ENCODE measurements at regions not wholly inside any gene's neighbourhood (a gene's known extent, or its start where the extent isn't known, plus 50 kb on each side); places are given as distances from the start of the nearest gene placed in this dataset.

DNA sequence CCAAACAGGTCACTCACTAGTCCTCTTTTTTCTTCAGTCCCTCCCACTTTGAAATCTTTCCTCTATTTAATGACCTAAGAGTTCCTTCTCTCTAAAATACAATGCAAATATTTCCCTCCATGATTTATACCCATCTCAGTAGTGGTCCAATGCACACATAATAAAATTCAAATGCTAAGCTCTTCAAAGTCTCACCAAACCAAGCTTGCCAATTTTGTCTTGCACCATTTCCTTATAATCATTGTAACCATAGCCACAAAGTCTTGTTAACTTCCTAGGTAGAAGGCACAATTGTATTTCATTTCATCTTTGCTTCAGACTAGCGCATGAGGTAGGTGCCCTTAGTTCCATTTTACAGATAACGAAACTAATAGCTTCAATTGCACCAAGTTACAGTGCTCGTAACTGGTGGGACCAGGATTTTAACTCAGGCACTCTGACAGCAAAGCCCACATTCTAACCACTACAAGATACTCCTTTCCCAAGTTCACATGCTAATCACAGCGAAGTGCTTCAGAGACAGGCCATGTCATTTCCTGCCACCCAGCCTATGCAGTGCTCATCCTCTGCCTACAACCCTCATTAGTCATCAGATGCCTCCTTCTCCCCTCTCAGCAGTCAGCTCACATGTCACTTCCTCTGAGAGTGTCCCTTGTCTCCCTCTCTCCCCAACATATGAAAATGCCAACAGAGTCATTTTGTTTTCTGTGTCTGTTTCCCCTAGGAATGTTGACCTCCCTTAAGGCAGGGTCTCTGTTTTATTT, 66.9 kb upstream of the PPARGC1A start:
- CTCF ChIA-PET (ENCODE audit: partially characterized antibody) = interaction anchor here (0.6 to 2.9 kb wide), 5 partner anchors 9 to 61 kb away, joined by 3 to 17 read pairs (median 5); no protein-coding TSS in a partner anchor
- no peak for TF ChIP-seq JUND (IDR thresholded peaks at IDR 0.05; ENCODE audit: low read length)
- TF ChIP-seq JUN (IDR thresholded peaks at IDR 0.05; ENCODE audit: low read depth, low read length) = no peak
- no peak for TF ChIP-seq CTBP2 (IDR thresholded peaks at IDR 0.05; ENCODE audit: borderline replicate concordance, insufficient read depth, insufficient read length, low read length)
- no peak for TF ChIP-seq CHD2 (IDR thresholded peaks at IDR 0.05; ENCODE audit: low read length)
- TF ChIP-seq FOSL1 (IDR thresholded peaks at IDR 0.05; ENCODE audit: insufficient read depth, low read depth, low read length) = no peak
- TF ChIP-seq, protein P1, sequence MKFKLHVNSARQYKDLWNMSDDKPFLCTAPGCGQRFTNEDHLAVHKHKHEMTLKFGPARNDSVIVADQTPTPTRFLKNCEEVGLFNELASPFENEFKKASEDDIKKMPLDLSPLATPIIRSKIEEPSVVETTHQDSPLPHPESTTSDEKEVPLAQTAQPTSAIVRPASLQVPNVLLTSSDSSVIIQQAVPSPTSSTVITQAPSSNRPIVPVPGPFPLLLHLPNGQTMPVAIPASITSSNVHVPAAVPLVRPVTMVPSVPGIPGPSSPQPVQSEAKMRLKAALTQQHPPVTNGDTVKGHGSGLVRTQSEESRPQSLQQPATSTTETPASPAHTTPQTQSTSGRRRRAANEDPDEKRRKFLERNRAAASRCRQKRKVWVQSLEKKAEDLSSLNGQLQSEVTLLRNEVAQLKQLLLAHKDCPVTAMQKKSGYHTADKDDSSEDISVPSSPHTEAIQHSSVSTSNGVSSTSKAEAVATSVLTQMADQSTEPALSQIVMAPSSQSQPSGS (IDR thresholded peaks at IDR 0.05; ENCODE audit: low read length) = no peak
- no peak for TF ChIP-seq RAD21 (IDR thresholded peaks at IDR 0.05 in 1 of 2, conservative IDR thresholded peaks at IDR 0.05 in 1 of 2; ENCODE audit: low read depth in 2 of 2, low read length in 2 of 2)
- no peak for TF ChIP-seq HDAC6 (IDR thresholded peaks at IDR 0.05; ENCODE audit: low read depth, low read length)
- TF ChIP-seq CREB1 (IDR thresholded peaks at IDR 0.05) = no peak
- TF ChIP-seq NANOG (IDR thresholded peaks at IDR 0.05; ENCODE audit: insufficient read depth, low read depth, low read length, poor library complexity, severe bottlenecking) = no peak
- TF ChIP-seq CHD1 (IDR thresholded peaks at IDR 0.05; ENCODE audit: low read depth, low read length) = no peak

More for the DNA sequence above, 66.9 kb upstream of the PPARGC1A start:
- Histone ChIP-seq H3K79me2 (ENCODE audit: control insufficient read depth in 1 of 2, insufficient read depth in 2 of 2, low read length in 2 of 2) (no peaks in the 10 kb centered on the region), H3K27ac (ENCODE audit: low read depth, low read length) (no peak overlapping the region), H2BK12ac (ENCODE audit: low read depth, low read length) (no peak overlapping the region), H3K56ac (replicated peaks; ENCODE audit: insufficient read length, low read depth, low read length) (no peak overlapping the region), H2BK5ac (ENCODE audit: low read depth, low read length) (no peak overlapping the region), H2BK20ac (ENCODE audit: low read length) (no peak overlapping the region), H3K27me3 (replicated peaks in 1 of 4; ENCODE audit: control insufficient read depth in 3 of 4, extremely low read depth in 1 of 4, insufficient read depth in 3 of 4, low read length in 3 of 4) (no peaks in the 10 kb centered on the region), H3K4me3 (ENCODE audit: extremely low read depth in 1 of 4, insufficient read depth in 2 of 4, low read depth in 3 of 4, low read length in 4 of 4) (no peak overlapping the region), H3K23ac (ENCODE audit: insufficient read length) (no peak overlapping the region), H2AK5ac (ENCODE audit: low read depth, low read length) (0 out of 2 replicates have a peak overlapping the region, but pooled peaks have one; percentile 56), H3K4ac (replicated peaks; ENCODE audit: insufficient read length, low read depth, low read length) (no peak overlapping the region), H3K9me3 (ENCODE audit: insufficient read depth in 2 of 2, low read depth in 1 of 2, low read length in 1 of 2) (no peaks in the 10 kb centered on the region), H2AFZ (ENCODE audit: low read length) (no peak overlapping the region), H3K9ac (replicated peaks in 1 of 4; ENCODE audit: extremely low read depth in 1 of 4, low read depth in 3 of 4, low read length in 3 of 4) (no peak overlapping the region), H3K4me2 (ENCODE audit: insufficient read depth in 1 of 2, low read depth in 2 of 2, low read length in 2 of 2) (no peak overlapping the region), H3K4me1 (replicated peaks in 1 of 4; ENCODE audit: control insufficient read depth in 3 of 4, insufficient read depth in 4 of 4, low read length in 3 of 4) (no peaks in the 10 kb centered on the region; a peak in 1 of 7 replicates), H2BK120ac (replicated peaks; ENCODE audit: low read depth, low read length) (no peak overlapping the region), H3K14ac (ENCODE audit: insufficient read length) (no peak overlapping the region), H3K79me1 (ENCODE audit: low read depth, low read length) (no peaks in the 10 kb centered on the region), H2BK15ac (ENCODE audit: low read length) (no peak overlapping the region), H3K23me2 (ENCODE audit: low read depth, low read length) (no peaks in the 10 kb centered on the region), H4K8ac (ENCODE audit: extremely low read depth, insufficient read depth, low read length) (no peak overlapping the region), H3K18ac (ENCODE audit: extremely low read depth, low read length) (no peak overlapping the region), H4K20me1 (replicated peaks in 1 of 2; ENCODE audit: control insufficient read depth in 1 of 2, insufficient read depth in 2 of 2, low read length in 2 of 2) (no peaks in the 10 kb centered on the region), H4K5ac (ENCODE audit: insufficient read length, low read depth, low read length) (no peak overlapping the region), H3K36me3 (ENCODE audit: control insufficient read depth in 2 of 4, insufficient read depth in 4 of 4, low read length in 3 of 4) (no peaks in the 10 kb centered on the region), H4K91ac (replicated peaks; ENCODE audit: insufficient read length, low read length) (no peak overlapping the region)
- DNase-seq (ENCODE audit: low read depth in 1 of 2, low spot score in 2 of 2) = no peak
- 94% methylated on average over 4 of the region's 4 CpGs; no CpG with 5 or more reads in 1 of the 2 experiments for whole genome bisulfite sequencing, 2 experiments (ENCODE audit: extremely low coverage in 1 of 2, insufficient coverage in 1 of 2, insufficient read length in 1 of 2, insufficient replicate concordance in 2 of 2, low coverage in 1 of 2, low lambda C conversion rate in 2 of 2, missing lambda C conversion rate in 1 of 2)
- FAIRE-seq = no peak
- POLR2A ChIA-PET (ENCODE audit: partially characterized antibody) = no interaction called here
